ENCODE measurements at regions not wholly inside any gene's neighbourhood (a gene's known extent, or its start where the extent isn't known, plus 50 kb on each side); places are given as distances from the start of the nearest gene placed in this dataset.

GRCh38 chr13:104253063-104253680 is 1187.0 kb upstream of the SLC10A2 start:
- TF ChIP-seq CTCF (IDR thresholded peaks at IDR 0.05; ENCODE audit: low read length) (no peak), EZH2 (IDR thresholded peaks at IDR 0.05; ENCODE audit: borderline replicate concordance, low read length) (no peak)
